Keratinocyte (primary cell): ENCODE measurements at regions not wholly inside any gene's neighbourhood (a gene's known extent, or its start where the extent isn't known, plus 50 kb on each side); places are given as distances from the start of the nearest gene placed in this dataset.

Experiments
- EZH2 ChIP-seq: IDR thresholded peaks from one replicate; pipeline ENCODE4 v1.6.1; 2012; ENCODE audit warnings: inconsistent platforms, mild to moderate bottlenecking, low read length, moderate library complexity
- TF ChIP-seq, protein P1 (sequence below), 3 experiments: IDR thresholded peaks in 1 of 3; conservative IDR thresholded peaks in 1 of 3; optimal IDR thresholded peaks in 1 of 3; 2 replicates in 2 of 3; 3 replicates in 1 of 3; pipeline versions ENCODE3 to v1.5.1; 2011; ENCODE audit warnings: low read length in 3 of 3, mild to moderate bottlenecking in 3 of 3, moderate library complexity in 2 of 3, control low read depth in 1 of 3, inconsistent platforms in 1 of 3; ENCODE audit not compliant: insufficient read depth in 2 of 3; ENCODE audit errors: extremely low read depth in 1 of 3

DNA sequence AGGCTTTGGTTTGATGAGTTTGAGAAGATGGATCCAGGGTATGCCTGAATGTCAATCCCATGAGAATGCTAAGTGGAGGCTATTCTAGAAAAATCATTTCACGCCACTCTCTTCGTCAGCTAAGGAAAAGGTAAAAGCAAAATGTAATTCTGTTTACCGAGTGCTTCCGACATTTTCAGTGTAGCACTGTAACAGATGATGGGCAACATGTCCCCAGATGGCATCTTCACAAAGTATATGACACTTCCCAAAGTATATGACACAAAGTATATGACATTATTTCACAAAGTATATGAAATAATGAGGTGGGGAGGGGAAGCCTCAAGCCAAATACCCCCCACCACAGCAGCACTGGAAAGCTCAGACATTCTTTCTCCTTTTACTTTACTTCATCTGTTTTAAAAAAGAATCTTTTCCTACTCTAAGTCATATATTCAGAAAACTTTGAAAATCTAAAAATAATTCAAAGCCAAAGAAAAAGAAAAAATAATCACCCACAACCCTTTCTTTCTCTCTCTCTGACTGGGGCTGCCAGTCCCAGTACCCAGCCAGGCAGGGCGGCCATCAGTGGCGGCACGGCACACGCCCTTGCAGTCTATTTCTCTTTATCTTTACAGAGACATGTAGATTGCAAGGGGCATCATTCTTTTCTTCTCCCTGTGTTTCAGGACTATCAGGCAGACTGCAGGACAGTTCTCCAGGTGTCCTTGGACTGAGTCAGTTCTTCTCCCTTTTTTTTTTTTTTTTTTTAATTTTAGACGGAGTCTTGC, 179.8 kb downstream of the SNX10 start:
- TF ChIP-seq, protein P1, sequence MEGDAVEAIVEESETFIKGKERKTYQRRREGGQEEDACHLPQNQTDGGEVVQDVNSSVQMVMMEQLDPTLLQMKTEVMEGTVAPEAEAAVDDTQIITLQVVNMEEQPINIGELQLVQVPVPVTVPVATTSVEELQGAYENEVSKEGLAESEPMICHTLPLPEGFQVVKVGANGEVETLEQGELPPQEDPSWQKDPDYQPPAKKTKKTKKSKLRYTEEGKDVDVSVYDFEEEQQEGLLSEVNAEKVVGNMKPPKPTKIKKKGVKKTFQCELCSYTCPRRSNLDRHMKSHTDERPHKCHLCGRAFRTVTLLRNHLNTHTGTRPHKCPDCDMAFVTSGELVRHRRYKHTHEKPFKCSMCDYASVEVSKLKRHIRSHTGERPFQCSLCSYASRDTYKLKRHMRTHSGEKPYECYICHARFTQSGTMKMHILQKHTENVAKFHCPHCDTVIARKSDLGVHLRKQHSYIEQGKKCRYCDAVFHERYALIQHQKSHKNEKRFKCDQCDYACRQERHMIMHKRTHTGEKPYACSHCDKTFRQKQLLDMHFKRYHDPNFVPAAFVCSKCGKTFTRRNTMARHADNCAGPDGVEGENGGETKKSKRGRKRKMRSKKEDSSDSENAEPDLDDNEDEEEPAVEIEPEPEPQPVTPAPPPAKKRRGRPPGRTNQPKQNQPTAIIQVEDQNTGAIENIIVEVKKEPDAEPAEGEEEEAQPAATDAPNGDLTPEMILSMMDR (optimal IDR thresholded peaks at IDR 0.05 in 1 of 3, IDR thresholded peaks at IDR 0.05 in 1 of 3, conservative IDR thresholded peaks at IDR 0.05 in 1 of 3; ENCODE audit: extremely low read depth in 1 of 3, insufficient read depth in 2 of 3, low read length in 3 of 3), result no peak
- no peak for TF ChIP-seq EZH2
